ENCODE measurements at regions not wholly inside any gene's neighbourhood (a gene's known extent, or its start where the extent isn't known, plus 50 kb on each side); places are given as distances from the start of the nearest gene placed in this dataset.

- TF ChIP-seq POLR2A (IDR thresholded peaks at IDR 0.05; ENCODE audit: low read depth) (no peak), POLR2AphosphoS5 (IDR thresholded peaks at IDR 0.05) (no peak), CTCF (IDR thresholded peaks at IDR 0.05) (no peak)
Measured at GRCh38 chr11:25602959-25603358, 729.0 kb upstream of the ANO3 start.
